Heart left ventricle (tissue), 16 donors: ENCODE measurements at regions not wholly inside any gene's neighbourhood (a gene's known extent, or its start where the extent isn't known, plus 50 kb on each side); places are given as distances from the start of the nearest gene placed in this dataset.
"Not testable (repeated sequence)": the region's sequence is repeated elsewhere in the genome, so short reads cannot be mapped to it uniquely, and the experiment has no call there.

ENCODE experiments used
- ATAC-seq, 4 donors: fragments of 200-7000 bp; cut with Tn5 transposase; one replicate each; pipeline ENCODE4 v1.9.1; 2020 to 2022; ENCODE audit warnings: moderate library complexity in 4 of 4, mild to moderate bottlenecking in 3 of 4, moderate number of reproducible peaks in 1 of 4
- DNase-seq, 5 donors: peaks; one replicate each; pipeline ENCODE4 v3.0.0-alpha.2; 2020
- H3K27ac ChIP-seq, 12 donors: fragments of 200-600 bp; sonication (generic) in 4 of 12; one replicate each; pipeline versions ENCODE4 v1.5.0 to v1.8.0; 2016 to 2022; ENCODE audit warnings: mild to moderate bottlenecking in 2 of 12
- H3K27me3 ChIP-seq, 9 donors: fragments of 200-600 bp; sonication (generic) in 2 of 9; one replicate each; pipeline versions ENCODE4 v1.5.1 to v1.8.0; 2016 to 2022; ENCODE audit warnings: mild to moderate bottlenecking in 3 of 9
- H3K36me3 ChIP-seq, 9 donors: fragments of 200-600 bp; sonication (generic) in 2 of 9; one replicate each; pipeline versions ENCODE4 v1.5.0 to v1.8.0; 2018 to 2022; ENCODE audit warnings: mild to moderate bottlenecking in 2 of 9
- H3K4me1 ChIP-seq, 12 donors: fragments of 200-600 bp; sonication (generic) in 4 of 12; one replicate each; pipeline versions ENCODE4 v1.5.0 to v1.8.0; 2016 to 2022; ENCODE audit warnings: mild to moderate bottlenecking in 3 of 12
- H3K4me3 ChIP-seq, 12 donors: fragments of 200-600 bp; sonication (generic) in 4 of 12; one replicate each; pipeline versions ENCODE4 v1.5.0 to v1.8.0; 2017 to 2022; ENCODE audit warnings: mild to moderate bottlenecking in 9 of 12, moderate library complexity in 4 of 12
- H3K9me3 ChIP-seq, 12 donors: fragments of 200-600 bp; sonication (generic) in 4 of 12; one replicate each; pipeline versions ENCODE4 v1.5.0 to v1.8.0; 2016 to 2022; ENCODE audit warnings: mild to moderate bottlenecking in 1 of 12
- CTCF ChIP-seq, 12 donors: fragments of 200-600 bp; sonication (generic) in 4 of 12; IDR thresholded peaks; one replicate each; pipeline versions ENCODE4 v1.5.0 to v1.8.0; 2018 to 2022; ENCODE audit warnings: antibody characterized with exemption in 12 of 12, mild to moderate bottlenecking in 5 of 12
- POLR2A ChIP-seq, 2 donors: fragments of 450-650 bp; IDR thresholded peaks; one replicate each; pipeline ENCODE4 v1.6.1; 2017; ENCODE audit warnings: antibody characterized with exemption in 2 of 2, mild to moderate bottlenecking in 2 of 2, moderate library complexity in 2 of 2
- WGBS, 4 donors: extraction: QIAGEN DNeasy Blood & Tissue Kit in 2 of 4; methylation state at CpG; one replicate each; pipeline versions ENCODE4 v1.1.5 to v1.1.7; 2013 to 2018; 5-methylcytosine and 5-hydroxymethylcytosine counted together
- intact Hi-C, 10 donors: fragments of 100-400 bp; cut with DNase I; formaldehyde crosslinking; loops; one replicate each; pipeline versions ENCODE4 v1.11.1 to v1.14.2; 2022
- donor health status: ischemic (EF 13 %, LVEDD 7.1; RV severe dilation, severe dysfunction).
- donor health status: healthy with polysubstance abuse.
- donor health status: DM: no; HTN: yes; CAD: no.
- donor health status: DM: no; HTN: no; CAD: no.
- donor health status: ischemic (EF 25% LVEDD 6.9; RV normal size, moderate dysfunction).
- donor health status: ischemic (EF 25% LVEDD 5.7; RV mildly dilated, moderate dysfunction).
- donor health status: healthy.
- donor health status: DM: yes; HTN: yes; CAD: no.
- donor health status: ischemic (EF 35%, LVEDD 5.7; RV mildly dilated, moderate dysfunction).
- donor health status: nonischemic (EF 11% LVEDD 7.7; RV severe dilation, severe dysfunction).
- donor health status: DM: yes; HTN: yes; CAD: no.
- donor health status: PGD.
- donor health status: ischemic (EF 29% LVEDD 5.4; RV normal size, mild dysfunction).
- donor health status: nonischemic (EF 23%, LVEDD 6.1; RV moderate dilation, normal function).

- no peak for DNase-seq
- no peak overlapping the region for H3K27ac ChIP-seq
- H3K9me3 ChIP-seq, result no peaks in the 10 kb centered on the region
- H3K36me3 ChIP-seq, result no peaks in the 10 kb centered on the region
- ATAC-seq, result no peak
- 92 to 99% (median 96%) methylated on average over 3 of the region's 3 CpGs for WGBS, 4 donors
- H3K27me3 ChIP-seq, result no peaks in the 10 kb centered on the region
- no peak overlapping the region for H3K4me3 ChIP-seq
- H3K4me1 ChIP-seq, result no peaks in the 10 kb centered on the region
- intact Hi-C loops, result no loop called here
- TF ChIP-seq CTCF (IDR thresholded peaks at IDR 0.05) (no peak), POLR2A (IDR thresholded peaks at IDR 0.05) (no peak)
These were observed 98.4 kb upstream of the MEGF10 start for GRCh38 chr5:127192150-127192549.

GRCh38 chr5:127192836-127193338, 97.7 kb upstream of the MEGF10 start:
- no peaks in the 10 kb centered on the region for H3K36me3 ChIP-seq
- 67 to 70% (median 68%) methylated on average over 3 of the region's 3 CpGs for WGBS, 4 donors
- H3K27ac ChIP-seq, result no peak overlapping the region
- H3K27me3 ChIP-seq, result no peaks in the 10 kb centered on the region
- intact Hi-C loops, result no loop called here
- H3K9me3 ChIP-seq, result no peaks in the 10 kb centered on the region
- ATAC-seq (no peak), DNase-seq (no peak)
- no peak overlapping the region for H3K4me3 ChIP-seq
- TF ChIP-seq CTCF (IDR thresholded peaks at IDR 0.05) (no peak), POLR2A (IDR thresholded peaks at IDR 0.05) (no peak)
- H3K4me1 ChIP-seq, result no peaks in the 10 kb centered on the region

- DNase-seq (no peak), ATAC-seq (no peak)
These were observed 94.6 kb upstream of the MEGF10 start for GRCh38 chr5:127196042-127196441.

GRCh38 chr5:127197402-127198167, 93.0 kb upstream of the MEGF10 start:
- H3K27me3 ChIP-seq, ATAC-seq, intact Hi-C loops, H3K9me3 ChIP-seq, DNase-seq, H3K27ac ChIP-seq, H3K36me3 ChIP-seq, H3K4me1 ChIP-seq, H3K4me3 ChIP-seq: not testable (repeated sequence)
- 37 to 49% (median 47%) methylated on average over 3 to 4 of the region's 4 CpGs for WGBS, 4 donors

More at GRCh38 chr5:127196042-127196441, 94.6 kb upstream of the MEGF10 start:
- WGBS, 4 donors, result 74 to 95% (median 89%) methylated on average over 1 of the region's 1 CpG
- no peaks in the 10 kb centered on the region for H3K27me3 ChIP-seq
- H3K9me3 ChIP-seq, result peaks cover 0 to 6% (median 0%) of the 10 kb centered on the region in 12 donors
- H3K27ac ChIP-seq, result no peak overlapping the region
- intact Hi-C loops, result no loop called here
- H3K4me1 ChIP-seq, result no peaks in the 10 kb centered on the region
- no peaks in the 10 kb centered on the region for H3K36me3 ChIP-seq
- H3K4me3 ChIP-seq, result no peak overlapping the region
- TF ChIP-seq POLR2A (IDR thresholded peaks at IDR 0.05) (no peak), CTCF (IDR thresholded peaks at IDR 0.05) (no peak)

GRCh38 chr5:127202738-127203137, 87.9 kb upstream of the MEGF10 start:
- H3K4me1 ChIP-seq, ATAC-seq, H3K36me3 ChIP-seq, DNase-seq, H3K27ac ChIP-seq, H3K27me3 ChIP-seq, H3K4me3 ChIP-seq, H3K9me3 ChIP-seq, intact Hi-C loops: not testable (repeated sequence)
- WGBS, 4 donors, result 92 to 95% (median 93%) methylated on average over 4 of the region's 4 CpGs
